ENCODE measurements at regions not wholly inside any gene's neighbourhood (a gene's known extent, or its start where the extent isn't known, plus 50 kb on each side); places are given as distances from the start of the nearest gene placed in this dataset.
"Not testable (repeated sequence)": the region's sequence is repeated elsewhere in the genome, so short reads cannot be mapped to it uniquely, and the experiment has no call there.

DNA sequence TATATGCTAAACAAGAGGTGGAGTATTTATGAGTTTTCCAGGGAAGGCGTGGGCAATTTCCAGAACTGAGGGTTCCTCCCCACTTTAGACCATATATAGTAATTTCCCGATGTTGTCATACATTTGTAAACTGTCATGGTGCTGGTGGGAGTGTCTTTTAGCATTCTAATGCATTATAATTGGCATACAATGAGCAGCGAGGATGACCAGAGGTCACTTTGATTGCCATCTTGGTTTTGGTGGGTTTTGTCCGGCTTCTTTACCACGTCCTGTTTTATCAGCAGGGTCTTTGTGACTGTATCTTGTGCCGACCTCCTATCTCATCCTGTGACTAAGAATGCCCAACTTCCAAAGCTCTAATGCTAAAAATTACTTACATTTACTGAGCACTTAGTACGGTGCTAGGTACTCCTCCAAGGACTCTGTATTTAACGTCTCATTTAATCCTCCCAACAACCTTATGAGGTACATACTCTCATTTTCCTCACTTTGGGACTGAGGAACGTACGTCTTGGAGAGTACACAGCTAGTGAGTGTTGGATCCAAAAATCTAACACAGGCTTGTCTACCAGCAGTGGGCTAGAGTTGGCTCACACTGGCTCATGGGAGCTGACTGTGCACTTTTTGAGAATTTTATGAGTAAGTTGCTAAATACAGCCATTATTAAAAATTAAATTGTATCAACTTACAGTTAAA is 144.8 kb upstream of the NEBL start:
- DNase-seq = no peak

DNA sequence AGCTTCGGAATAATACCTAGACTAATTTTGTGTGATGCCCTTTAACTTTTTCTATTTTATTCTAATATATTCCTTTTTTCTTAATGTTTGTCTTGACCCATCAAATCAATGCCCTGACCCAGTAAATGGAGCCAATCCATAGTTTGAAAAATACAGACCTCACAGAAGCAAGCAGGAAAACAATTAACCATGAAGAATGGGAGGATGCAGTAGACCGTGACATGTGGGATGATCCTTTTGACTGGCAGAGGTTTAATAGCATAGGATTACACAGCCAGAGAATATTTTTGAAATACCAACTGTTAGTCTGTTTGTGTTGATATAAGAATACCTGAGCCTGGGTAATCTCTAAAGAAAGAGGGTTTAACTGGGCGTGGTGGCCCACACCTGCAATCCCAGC is 142.6 kb upstream of the NEBL start:
- no peak for DNase-seq

DNA sequence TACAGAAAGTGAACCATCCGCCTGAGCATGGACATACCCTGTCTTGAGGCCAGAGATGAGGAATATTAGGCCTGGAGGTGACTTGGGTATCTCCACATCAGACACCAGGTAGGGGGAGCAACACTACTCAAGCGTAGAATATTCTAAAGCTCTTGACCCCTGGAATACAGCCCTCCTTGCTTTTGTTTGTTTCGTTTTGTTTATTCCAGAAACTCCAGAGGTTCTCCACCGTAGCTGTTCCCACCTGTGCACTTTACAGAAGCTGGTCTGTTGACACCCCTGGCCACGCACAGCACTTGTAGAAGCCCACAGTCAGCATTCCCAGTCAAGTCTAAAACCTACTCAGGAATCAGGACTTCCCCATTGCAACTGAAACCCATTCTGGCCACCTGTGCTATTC is 139.6 kb upstream of the NEBL start:
- no peak for DNase-seq

- not testable (repeated sequence) for DNase-seq
These were observed 137.7 kb upstream of the NEBL start for GRCh38 chr10:21034770-21035169.

DNA sequence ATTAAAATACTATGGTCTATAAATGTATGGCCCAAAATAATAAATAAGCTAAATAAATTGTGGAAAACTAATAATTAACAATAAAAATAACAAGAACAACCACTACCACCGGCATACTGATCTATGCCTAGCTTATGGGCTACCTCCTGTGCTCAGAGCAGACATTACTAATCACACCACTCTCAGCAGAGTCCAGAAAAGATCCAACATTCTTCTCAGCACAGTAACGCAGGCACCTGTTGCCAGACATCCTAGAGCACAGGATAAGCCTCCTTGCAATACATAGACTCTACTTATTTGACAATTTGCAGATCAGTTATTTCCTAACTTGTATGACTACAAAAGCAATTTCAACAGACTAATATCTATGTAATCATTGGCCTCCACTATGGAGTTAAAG is 137.1 kb upstream of the NEBL start:
- no peak for DNase-seq

- DNase-seq = no peak
These were observed 135.6 kb upstream of the NEBL start for GRCh38 chr10:21032587-21033319.

GRCh38 chr10:21031232-21031795 is 134.2 kb upstream of the NEBL start:
- no peak for DNase-seq

- DNase-seq = no peak
These were observed 133.0 kb upstream of the NEBL start for GRCh38 chr10:21030091-21030490.

DNA sequence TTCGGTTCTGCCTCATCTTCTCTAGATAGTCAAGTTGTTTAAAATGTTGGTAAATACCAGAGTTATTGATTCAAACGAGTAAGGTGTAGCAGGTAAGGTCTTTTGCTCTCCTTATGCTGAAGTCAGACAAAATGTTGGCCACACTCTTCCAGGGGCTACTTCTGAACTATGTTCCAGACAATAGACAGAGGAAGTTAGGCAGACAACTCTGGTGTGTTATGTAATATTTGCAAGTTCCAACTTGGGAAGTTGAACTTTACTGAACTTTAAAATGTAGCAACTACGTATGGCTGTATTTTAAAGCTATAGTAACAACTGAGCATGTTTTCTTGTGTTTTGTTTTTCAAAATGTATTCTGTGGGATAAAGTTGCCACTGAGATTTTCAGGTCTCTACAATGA is 125.7 kb upstream of the NEBL start:
- DNase-seq = no peak

DNA sequence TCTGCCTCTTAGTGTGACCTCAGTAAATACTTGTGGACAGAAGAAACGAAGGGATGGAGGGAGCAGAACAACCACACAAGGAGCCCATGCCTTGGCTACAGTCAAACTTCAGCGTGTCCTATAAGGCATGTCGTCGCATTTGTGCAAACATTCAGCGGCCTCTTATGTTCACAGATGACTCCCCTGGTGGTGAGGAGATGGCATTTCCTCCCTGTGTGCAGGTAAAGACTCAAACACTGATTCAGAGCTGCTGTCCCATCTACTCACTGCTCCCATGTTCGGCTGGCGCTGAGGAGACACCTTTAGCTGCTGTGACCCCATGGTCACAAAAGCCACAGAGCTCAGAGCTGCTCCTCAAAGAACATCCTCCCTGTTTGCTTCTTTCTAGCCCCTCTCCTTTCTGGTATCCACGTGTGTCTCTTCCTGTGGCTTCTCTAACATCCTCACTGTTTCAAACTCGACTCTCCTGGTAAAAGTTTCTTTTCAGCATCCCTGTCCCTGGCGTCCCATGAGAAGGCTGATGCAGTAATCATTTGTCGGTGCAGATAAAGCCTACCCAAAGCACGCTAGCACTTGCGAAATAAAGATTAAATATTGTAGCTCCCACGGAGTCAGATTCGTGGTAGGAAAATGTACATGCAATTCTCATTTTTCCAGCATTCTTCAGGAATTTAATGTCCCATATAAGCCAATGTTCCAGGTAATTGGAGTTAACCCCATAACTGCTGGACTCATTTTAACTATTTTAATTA is 124.9 kb upstream of the NEBL start:
- DNase-seq = no peak

- DNase-seq = no peak
These were observed 124.1 kb upstream of the NEBL start for GRCh38 chr10:21021231-21021630.

DNA sequence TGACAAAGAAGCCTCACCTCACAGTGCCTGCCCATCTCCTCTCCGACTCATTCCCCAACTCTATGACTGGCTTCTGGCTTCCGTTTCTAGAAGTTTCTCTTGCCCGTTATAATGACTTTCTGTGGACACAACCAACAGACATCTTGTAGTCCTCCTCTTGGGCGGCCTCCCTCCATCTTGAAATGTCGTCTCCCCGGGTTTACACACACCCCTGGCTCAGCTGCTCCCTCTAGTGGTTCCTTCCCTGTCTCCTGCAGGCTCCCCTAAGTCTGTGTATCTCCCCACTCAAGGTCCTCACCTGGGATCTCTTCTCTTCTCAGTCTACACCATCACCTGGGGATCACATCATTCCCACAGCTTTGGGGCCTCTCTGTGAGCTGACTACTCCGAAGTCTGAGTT is 123.4 kb upstream of the NEBL start:
- DNase-seq = peak; percentile 11

- no peak for DNase-seq
These were observed 122.3 kb upstream of the NEBL start for GRCh38 chr10:21019436-21019835.

- no peak for DNase-seq
These were observed 118.7 kb upstream of the NEBL start for GRCh38 chr10:21015851-21016250.

GRCh38 chr10:21014141-21014540 is 117.0 kb upstream of the NEBL start:
- DNase-seq = no peak

GRCh38 chr10:21011433-21012018 is 114.4 kb upstream of the NEBL start:
- no peak for DNase-seq

GRCh38 chr10:21010615-21011014 is 113.5 kb upstream of the NEBL start:
- DNase-seq = no peak

DNA sequence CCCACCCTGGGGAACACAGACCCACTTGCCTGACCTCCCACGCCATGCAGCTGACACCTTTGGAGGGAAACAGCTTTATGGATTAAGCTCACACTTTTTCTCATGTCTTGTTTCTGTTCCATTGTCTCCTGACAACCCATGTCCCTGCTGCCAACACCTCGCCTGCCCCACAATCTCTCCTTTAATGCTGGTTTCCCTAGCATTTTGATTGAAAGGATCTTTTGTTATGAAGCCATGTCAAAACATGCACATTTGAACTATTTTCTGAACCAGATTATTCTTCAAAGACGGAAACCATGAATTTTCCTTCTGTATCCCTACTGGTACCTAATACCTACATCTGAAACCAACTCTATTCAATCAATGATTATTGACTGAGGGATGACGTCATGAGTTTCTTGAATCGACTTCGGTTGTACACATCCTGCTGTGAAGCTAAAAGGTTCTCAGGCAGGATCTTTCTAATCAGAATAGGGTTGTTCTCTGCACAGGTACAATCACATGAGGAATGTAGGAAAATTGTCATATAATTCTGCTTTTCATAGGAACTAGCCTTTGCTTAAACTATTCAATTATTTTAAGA is 106.2 kb upstream of the NEBL start:
- DNase-seq = no peak

- DNase-seq = no peak
These were observed 105.2 kb upstream of the NEBL start for GRCh38 chr10:21002091-21002878.

GRCh38 chr10:20999699-21000098 is 102.6 kb upstream of the NEBL start:
- DNase-seq = no peak

DNA sequence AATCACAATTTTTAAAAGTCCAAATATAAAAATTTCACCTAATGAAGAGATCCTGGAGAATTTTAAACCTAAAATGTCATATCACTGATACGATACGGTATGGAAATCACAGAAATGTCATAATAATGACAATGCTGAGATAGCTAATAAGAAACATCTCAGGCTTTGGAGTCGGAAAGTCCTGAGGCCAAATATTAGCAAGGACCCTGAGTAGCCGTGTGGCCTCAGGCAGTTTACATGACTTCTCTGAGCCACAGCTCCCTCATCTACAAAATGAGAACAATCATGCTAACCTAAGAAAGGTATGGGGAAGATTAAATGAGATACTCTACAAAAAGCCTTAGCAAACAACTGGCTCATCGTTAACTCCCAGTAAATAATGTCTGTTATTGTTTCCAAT is 100.9 kb upstream of the NEBL start:
- DNase-seq = no peak
